Stimulated activated CD4-positive, alpha-beta T cell treated with anti-CD3 and anti-CD28 coated beads, TNF-alpha, amount 100 ng/mL, for 24 hours (primary cell): ENCODE measurements at regions not wholly inside any gene's neighbourhood (a gene's known extent, or its start where the extent isn't known, plus 50 kb on each side); places are given as distances from the start of the nearest gene placed in this dataset.
"Not testable (repeated sequence)": the region's sequence is repeated elsewhere in the genome, so short reads cannot be mapped to it uniquely, and the experiment has no call there.

Experiments used
- DNase-seq, 3 experiments: peaks; one replicate each; pipeline ENCODE4 v3.0.0-alpha.2; 2020; ENCODE audit warnings: low read depth in 3 of 3

- no peak for DNase-seq
These were observed 50.6 kb upstream of the COG2 start for GRCh38 chr1:230591678-230592077.

GRCh38 chr1:230589951-230590350 lies 52.3 kb upstream of the COG2 start:
- DNase-seq, result no peak

GRCh38 chr1:230588323-230588746 lies 53.9 kb upstream of the COG2 start:
- DNase-seq, result no peak

GRCh38 chr1:230587061-230587460 lies 55.2 kb upstream of the COG2 start:
- no peak for DNase-seq

GRCh38 chr1:230584660-230585059 lies 57.6 kb upstream of the COG2 start:
- DNase-seq, result no peak

- no peak for DNase-seq
These were observed 60.7 kb upstream of the COG2 start for GRCh38 chr1:230581446-230582079.

- no peak for DNase-seq
These were observed 63.7 kb upstream of the COG2 start for GRCh38 chr1:230578616-230579015.

GRCh38 chr1:230577537-230577936 lies 64.7 kb upstream of the COG2 start:
- DNase-seq, result no peak

- no peak for DNase-seq
These were observed 66.3 kb upstream of the COG2 start for GRCh38 chr1:230575886-230576500.

GRCh38 chr1:230574502-230574901 lies 67.8 kb upstream of the COG2 start:
- no peak for DNase-seq

GRCh38 chr1:230573658-230574057 lies 68.6 kb upstream of the COG2 start:
- no peak for DNase-seq

- no peak for DNase-seq
These were observed 69.9 kb upstream of the COG2 start for GRCh38 chr1:230572121-230573105.

- no peak for DNase-seq
These were observed 71.4 kb upstream of the COG2 start for GRCh38 chr1:230570724-230571360.

- DNase-seq, result no peak
These were observed 73.1 kb upstream of the COG2 start for GRCh38 chr1:230569201-230569600.

GRCh38 chr1:230568676-230569075 lies 73.6 kb upstream of the COG2 start:
- no peak for DNase-seq

GRCh38 chr1:230568008-230568407 lies 74.3 kb upstream of the COG2 start:
- peak in 1 of 3 experiments; percentile 5 for DNase-seq

GRCh38 chr1:230567221-230567575 lies 75.1 kb upstream of the COG2 start:
- no peak for DNase-seq

GRCh38 chr1:230566532-230567220 lies 75.6 kb upstream of the COG2 start:
- DNase-seq, result not testable (repeated sequence)

- DNase-seq, result no peak
These were observed 77.1 kb upstream of the COG2 start for GRCh38 chr1:230565141-230565540.

GRCh38 chr1:230563591-230563990 lies 78.7 kb upstream of the COG2 start:
- DNase-seq, result no peak

- DNase-seq, result no peak
These were observed 80.7 kb upstream of the COG2 start for GRCh38 chr1:230561570-230561969.

- DNase-seq, result no peak
These were observed 84.0 kb upstream of the COG2 start for GRCh38 chr1:230558324-230558723.
